SK-N-MC (cell line): ENCODE measurements at regions not wholly inside any gene's neighbourhood (a gene's known extent, or its start where the extent isn't known, plus 50 kb on each side); places are given as distances from the start of the nearest gene placed in this dataset.

Source experiments
- DNase-seq: peaks from one replicate; pipeline ENCODE4 v3.0.0-alpha.2; 2011; ENCODE audit warnings: low read depth, low spot score
- H3K27ac ChIP-seq: fragments of 200-600 bp; sonication (generic); 2 replicates; pipeline ENCODE4 v1.5.1; 2016; ENCODE audit warnings: mixed run types
- H3K36me3 ChIP-seq: fragments of 200-600 bp; sonication (generic); 2 replicates; pipeline ENCODE4 v1.6.1; 2017; ENCODE audit warnings: antibody characterized with exemption, low read length, mixed read lengths; ENCODE audit not compliant: insufficient read depth
- H3K4me3 ChIP-seq: fragments of 200-600 bp; sonication (generic); 2 replicates; pipeline ENCODE4 v1.5.1; 2016
- H3K9ac ChIP-seq: fragments of 200-600 bp; sonication (generic); 2 replicates; pipeline ENCODE4 v1.8.0; 2017; ENCODE audit warnings: mixed run types, mixed read lengths; ENCODE audit not compliant: insufficient read length
- H3K9me3 ChIP-seq: fragments of 200-600 bp; sonication (generic); 2 replicates; pipeline ENCODE4 v1.6.1; 2017; ENCODE audit warnings: low read depth, mild to moderate bottlenecking, antibody characterized with exemption, low read length, moderate library complexity, mixed read lengths
- EZH2 ChIP-seq: fragments of 200-600 bp; sonication (generic); IDR thresholded peaks from one replicate; pipeline ENCODE4 v1.6.1; 2017; ENCODE audit warnings: antibody characterized with exemption
- FOXP2 ChIP-seq: optimal IDR thresholded peaks from 2 replicates; pipeline ENCODE3; 2011; ENCODE audit warnings: mild to moderate bottlenecking, moderate library complexity; ENCODE audit not compliant: insufficient read depth; ENCODE audit errors: extremely low read length, control extremely low read depth
- POLR2AphosphoS5 ChIP-seq: IDR thresholded peaks from 2 replicates; pipeline ENCODE4 v1.6.1; 2012; ENCODE audit warnings: mild to moderate bottlenecking, low read depth, low read length, borderline replicate concordance

GRCh38 chr6:139853302-139853992 lies 479.0 kb upstream of the CITED2 start:
- Histone ChIP-seq H3K9me3 (peaks cover 11% of the 10 kb centered on the region; the same call in 1 of the 2 replicates), H3K9ac (no peak overlapping the region), H3K36me3 (no peaks in the 10 kb centered on the region), H3K27ac (no peak overlapping the region), H3K4me3 (no peak overlapping the region)
- DNase-seq: no peak
- no peak for TF ChIP-seq FOXP2
- no peak for TF ChIP-seq EZH2
- TF ChIP-seq POLR2AphosphoS5: no peak

- no peak for DNase-seq
- Histone ChIP-seq H3K4me3 (no peak overlapping the region), H3K27ac (no peak overlapping the region), H3K36me3 (no peaks in the 10 kb centered on the region), H3K9me3 (peaks cover 11% of the 10 kb centered on the region; the same call in 1 of the 2 replicates), H3K9ac (no peak overlapping the region)
- TF ChIP-seq FOXP2: no peak
Measured at GRCh38 chr6:139852488-139853140, 478.2 kb upstream of the CITED2 start.

- Histone ChIP-seq H3K9me3 (peaks cover 11% of the 10 kb centered on the region; the same call in 1 of the 2 replicates), H3K36me3 (no peaks in the 10 kb centered on the region), H3K4me3 (no peak overlapping the region), H3K9ac (no peak overlapping the region), H3K27ac (no peak overlapping the region)
- TF ChIP-seq POLR2AphosphoS5 (no peak), EZH2 (no peak), FOXP2 (no peak)
- DNase-seq: no peak
Measured at GRCh38 chr6:139852067-139852466, 477.6 kb upstream of the CITED2 start.

GRCh38 chr6:139851206-139851605 lies 476.8 kb upstream of the CITED2 start:
- Histone ChIP-seq H3K9me3 (peaks cover 11% of the 10 kb centered on the region; the same call in 1 of the 2 replicates), H3K27ac (no peak overlapping the region), H3K36me3 (no peaks in the 10 kb centered on the region), H3K9ac (no peak overlapping the region), H3K4me3 (no peak overlapping the region)
- no peak for TF ChIP-seq FOXP2
- no peak for TF ChIP-seq POLR2AphosphoS5
- TF ChIP-seq EZH2: no peak
- no peak for DNase-seq

- no peak for DNase-seq
- no peak for TF ChIP-seq EZH2
- TF ChIP-seq POLR2AphosphoS5: no peak
- no peak for TF ChIP-seq FOXP2
- Histone ChIP-seq H3K27ac (no peak overlapping the region), H3K36me3 (no peaks in the 10 kb centered on the region), H3K9ac (no peak overlapping the region), H3K9me3 (peaks cover 11% of the 10 kb centered on the region; the same call in 1 of the 2 replicates), H3K4me3 (no peak overlapping the region)
Measured at GRCh38 chr6:139850512-139850911, 476.1 kb upstream of the CITED2 start.

- H3K36me3 ChIP-seq: no peaks in the 10 kb centered on the region
- peaks cover 11% of the 10 kb centered on the region; the same call in 1 of the 2 replicates for H3K9me3 ChIP-seq
- H3K4me3 ChIP-seq: no peak overlapping the region
- no peak overlapping the region for H3K27ac ChIP-seq
- H3K9ac ChIP-seq: no peak overlapping the region
- no peak for DNase-seq
- TF ChIP-seq POLR2AphosphoS5: no peak
- no peak for TF ChIP-seq FOXP2
- TF ChIP-seq EZH2: no peak
Measured at GRCh38 chr6:139847457-139847813, 473.0 kb upstream of the CITED2 start.

- DNase-seq: no peak
- TF ChIP-seq POLR2AphosphoS5: no peak
- TF ChIP-seq FOXP2: no peak
- no peak for TF ChIP-seq EZH2
- H3K27ac ChIP-seq: no peak overlapping the region
Measured at GRCh38 chr6:139846538-139847456, 472.3 kb upstream of the CITED2 start.

GRCh38 chr6:139844907-139845306 lies 470.5 kb upstream of the CITED2 start:
- Histone ChIP-seq H3K27ac (no peak overlapping the region), H3K36me3 (no peaks in the 10 kb centered on the region), H3K4me3 (no peak overlapping the region), H3K9me3 (no peaks in the 10 kb centered on the region), H3K9ac (no peak overlapping the region)
- DNase-seq: no peak
- TF ChIP-seq FOXP2: no peak
- no peak for TF ChIP-seq POLR2AphosphoS5
- no peak for TF ChIP-seq EZH2

More at GRCh38 chr6:139846538-139847456, 472.3 kb upstream of the CITED2 start:
- Histone ChIP-seq H3K4me3 (no peak overlapping the region), H3K9me3 (peaks cover 10% of the 10 kb centered on the region; the same call in 1 of the 2 replicates), H3K36me3 (no peaks in the 10 kb centered on the region), H3K9ac (no peak overlapping the region)
